ENCODE measurements at regions not wholly inside any gene's neighbourhood (a gene's known extent, or its start where the extent isn't known, plus 50 kb on each side); places are given as distances from the start of the nearest gene placed in this dataset.

- TF ChIP-seq, protein P1, sequence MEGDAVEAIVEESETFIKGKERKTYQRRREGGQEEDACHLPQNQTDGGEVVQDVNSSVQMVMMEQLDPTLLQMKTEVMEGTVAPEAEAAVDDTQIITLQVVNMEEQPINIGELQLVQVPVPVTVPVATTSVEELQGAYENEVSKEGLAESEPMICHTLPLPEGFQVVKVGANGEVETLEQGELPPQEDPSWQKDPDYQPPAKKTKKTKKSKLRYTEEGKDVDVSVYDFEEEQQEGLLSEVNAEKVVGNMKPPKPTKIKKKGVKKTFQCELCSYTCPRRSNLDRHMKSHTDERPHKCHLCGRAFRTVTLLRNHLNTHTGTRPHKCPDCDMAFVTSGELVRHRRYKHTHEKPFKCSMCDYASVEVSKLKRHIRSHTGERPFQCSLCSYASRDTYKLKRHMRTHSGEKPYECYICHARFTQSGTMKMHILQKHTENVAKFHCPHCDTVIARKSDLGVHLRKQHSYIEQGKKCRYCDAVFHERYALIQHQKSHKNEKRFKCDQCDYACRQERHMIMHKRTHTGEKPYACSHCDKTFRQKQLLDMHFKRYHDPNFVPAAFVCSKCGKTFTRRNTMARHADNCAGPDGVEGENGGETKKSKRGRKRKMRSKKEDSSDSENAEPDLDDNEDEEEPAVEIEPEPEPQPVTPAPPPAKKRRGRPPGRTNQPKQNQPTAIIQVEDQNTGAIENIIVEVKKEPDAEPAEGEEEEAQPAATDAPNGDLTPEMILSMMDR (tag by site-specific recombination; IDR thresholded peaks at IDR 0.05): no peak
- TF ChIP-seq ZNF211 (tag by site-specific recombination; IDR thresholded peaks at IDR 0.05; ENCODE audit: low read depth) (no peak), ZNF510 (tag by site-specific recombination; IDR thresholded peaks at IDR 0.05; ENCODE audit: insufficient replicate concordance) (no peak), ZNF23 (tag by site-specific recombination; IDR thresholded peaks at IDR 0.05; ENCODE audit: borderline replicate concordance) (no peak), KLF17 (tag by site-specific recombination; IDR thresholded peaks at IDR 0.05) (no peak), ZNF133 (tag by site-specific recombination; IDR thresholded peaks at IDR 0.05) (no peak), ZNF341 (tag by site-specific recombination; IDR thresholded peaks at IDR 0.05; ENCODE audit: low read depth) (no peak), ZFP37 (tag by site-specific recombination; IDR thresholded peaks at IDR 0.05) (no peak), ZNF10 (tag by site-specific recombination; IDR thresholded peaks at IDR 0.05) (no peak), ZNF529 (tag by site-specific recombination; IDR thresholded peaks at IDR 0.05; ENCODE audit: insufficient replicate concordance) (no peak), REPIN1 (tag by site-specific recombination; IDR thresholded peaks at IDR 0.05; ENCODE audit: low read depth) (no peak), ZNF140 (tag by site-specific recombination; IDR thresholded peaks at IDR 0.05) (no peak)
- TF ChIP-seq, protein P2, sequence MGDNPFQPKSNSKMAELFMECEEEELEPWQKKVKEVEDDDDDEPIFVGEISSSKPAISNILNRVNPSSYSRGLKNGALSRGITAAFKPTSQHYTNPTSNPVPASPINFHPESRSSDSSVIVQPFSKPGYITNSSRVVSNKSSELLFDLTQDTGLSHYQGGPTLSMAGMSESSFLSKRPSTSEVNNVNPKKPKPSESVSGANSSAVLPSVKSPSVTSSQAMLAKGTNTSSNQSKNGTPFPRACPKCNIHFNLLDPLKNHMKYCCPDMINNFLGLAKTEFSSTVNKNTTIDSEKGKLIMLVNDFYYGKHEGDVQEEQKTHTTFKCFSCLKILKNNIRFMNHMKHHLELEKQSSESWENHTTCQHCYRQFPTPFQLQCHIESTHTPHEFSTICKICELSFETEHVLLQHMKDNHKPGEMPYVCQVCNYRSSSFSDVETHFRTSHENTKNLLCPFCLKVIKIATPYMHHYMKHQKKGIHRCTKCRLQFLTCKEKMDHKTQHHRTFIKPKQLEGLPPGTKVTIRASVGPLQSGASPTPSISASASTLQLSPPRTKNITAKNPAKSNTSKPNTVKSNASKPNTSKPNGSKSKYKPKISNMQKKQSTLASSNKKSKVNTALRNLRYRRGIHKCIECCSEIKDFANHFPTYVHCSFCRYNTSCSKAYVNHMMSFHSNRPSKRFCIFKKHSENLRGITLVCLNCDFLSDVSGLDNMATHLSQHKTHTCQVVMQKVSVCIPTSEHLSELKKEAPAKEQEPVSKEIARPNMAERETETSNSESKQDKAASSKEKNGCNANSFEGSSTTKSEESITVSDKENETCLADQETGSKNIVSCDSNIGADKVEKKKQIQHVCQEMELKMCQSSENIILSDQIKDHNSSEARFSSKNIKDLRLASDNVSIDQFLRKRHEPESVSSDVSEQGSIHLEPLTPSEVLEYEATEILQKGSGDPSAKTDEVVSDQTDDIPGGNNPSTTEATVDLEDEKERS (tag by site-specific recombination; IDR thresholded peaks at IDR 0.05): no peak
- TF ChIP-seq, protein P3, sequence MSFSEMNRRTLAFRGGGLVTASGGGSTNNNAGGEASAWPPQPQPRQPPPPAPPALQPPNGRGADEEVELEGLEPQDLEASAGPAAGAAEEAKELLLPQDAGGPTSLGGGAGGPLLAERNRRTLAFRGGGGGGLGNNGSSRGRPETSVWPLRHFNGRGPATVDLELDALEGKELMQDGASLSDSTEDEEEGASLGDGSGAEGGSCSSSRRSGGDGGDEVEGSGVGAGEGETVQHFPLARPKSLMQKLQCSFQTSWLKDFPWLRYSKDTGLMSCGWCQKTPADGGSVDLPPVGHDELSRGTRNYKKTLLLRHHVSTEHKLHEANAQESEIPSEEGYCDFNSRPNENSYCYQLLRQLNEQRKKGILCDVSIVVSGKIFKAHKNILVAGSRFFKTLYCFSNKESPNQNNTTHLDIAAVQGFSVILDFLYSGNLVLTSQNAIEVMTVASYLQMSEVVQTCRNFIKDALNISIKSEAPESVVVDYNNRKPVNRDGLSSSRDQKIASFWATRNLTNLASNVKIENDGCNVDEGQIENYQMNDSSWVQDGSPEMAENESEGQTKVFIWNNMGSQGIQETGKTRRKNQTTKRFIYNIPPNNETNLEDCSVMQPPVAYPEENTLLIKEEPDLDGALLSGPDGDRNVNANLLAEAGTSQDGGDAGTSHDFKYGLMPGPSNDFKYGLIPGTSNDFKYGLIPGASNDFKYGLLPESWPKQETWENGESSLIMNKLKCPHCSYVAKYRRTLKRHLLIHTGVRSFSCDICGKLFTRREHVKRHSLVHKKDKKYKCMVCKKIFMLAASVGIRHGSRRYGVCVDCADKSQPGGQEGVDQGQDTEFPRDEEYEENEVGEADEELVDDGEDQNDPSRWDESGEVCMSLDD (tag by site-specific recombination; IDR thresholded peaks at IDR 0.05): no peak
Observed at GRCh38 chr10:124157271-124157681, 63.9 kb upstream of the CHST15 start.

All from HEK293 (cell line).